ENCODE measurements at regions not wholly inside any gene's neighbourhood (a gene's known extent, or its start where the extent isn't known, plus 50 kb on each side); places are given as distances from the start of the nearest gene placed in this dataset.
A peak's percentile ranks its signal among the peaks of the same experiment; 100 is the strongest.

GRCh38 chr9:15103290-15103689 lies 193.1 kb upstream of the FREM1 start:
- H3K4me3 ChIP-seq (ENCODE audit: low read depth in 1 of 2, low read length in 2 of 2), result no peak overlapping the region
- no peak overlapping the region for H3K27ac ChIP-seq (ENCODE audit: low read length)
- no peaks in the 10 kb centered on the region for H3K79me2 ChIP-seq (ENCODE audit: insufficient read depth, low read length)
- DNase-seq, result no peak
- H3K9ac ChIP-seq (ENCODE audit: low read depth, low read length), result no peak overlapping the region
- H4K20me1 ChIP-seq (ENCODE audit: insufficient read depth, low read length), result no peaks in the 10 kb centered on the region
- no peaks in the 10 kb centered on the region for H3K36me3 ChIP-seq (ENCODE audit: insufficient read depth, low read length)
- no peak overlapping the region; the same call in 1 of the 2 replicates for H2AFZ ChIP-seq (ENCODE audit: low read depth, low read length)
- no peaks in the 10 kb centered on the region for H3K4me1 ChIP-seq (ENCODE audit: insufficient read depth, low read length)
- no peaks in the 10 kb centered on the region for H3K9me3 ChIP-seq (ENCODE audit: insufficient read depth, low read length, severe bottlenecking)
- no peak overlapping the region for H3K4me2 ChIP-seq (ENCODE audit: insufficient read depth, low read length)
- TF ChIP-seq EZH2 (IDR thresholded peaks at IDR 0.05; ENCODE audit: borderline replicate concordance, low read depth, low read length, severe bottlenecking) (no peak), CTCF (IDR thresholded peaks at IDR 0.05; ENCODE audit: borderline replicate concordance, extremely low read depth, low read length, poor library complexity, severe bottlenecking) (no peak)
- no peaks in the 10 kb centered on the region for H3K27me3 ChIP-seq (ENCODE audit: insufficient read depth, low read length, poor library complexity)
- ATAC-seq (ENCODE audit: insufficient read depth, low read depth), result peak; percentile 31; the same call in 1 of the 3 replicates

- Histone ChIP-seq H3K27me3 (ENCODE audit: insufficient read depth, low read length, poor library complexity) (no peaks in the 10 kb centered on the region), H3K4me3 (ENCODE audit: low read depth in 1 of 2, low read length in 2 of 2) (no peak overlapping the region), H3K36me3 (ENCODE audit: insufficient read depth, low read length) (no peaks in the 10 kb centered on the region), H3K27ac (ENCODE audit: low read length) (no peak overlapping the region), H3K9ac (ENCODE audit: low read depth, low read length) (no peak overlapping the region), H3K4me1 (ENCODE audit: insufficient read depth, low read length) (no peaks in the 10 kb centered on the region), H3K9me3 (ENCODE audit: insufficient read depth, low read length, severe bottlenecking) (no peaks in the 10 kb centered on the region), H3K4me2 (ENCODE audit: insufficient read depth, low read length) (no peak overlapping the region), H4K20me1 (ENCODE audit: insufficient read depth, low read length) (no peaks in the 10 kb centered on the region), H2AFZ (ENCODE audit: low read depth, low read length) (no peak overlapping the region), H3K79me2 (ENCODE audit: insufficient read depth, low read length) (no peaks in the 10 kb centered on the region)
- DNase-seq (no peak), ATAC-seq (ENCODE audit: insufficient read depth, low read depth) (no peak)
- TF ChIP-seq CTCF (IDR thresholded peaks at IDR 0.05; ENCODE audit: borderline replicate concordance, extremely low read depth, low read length, poor library complexity, severe bottlenecking) (no peak), EZH2 (IDR thresholded peaks at IDR 0.05; ENCODE audit: borderline replicate concordance, low read depth, low read length, severe bottlenecking) (no peak)
Measured at GRCh38 chr9:15101095-15101494, 190.9 kb upstream of the FREM1 start.

GRCh38 chr9:15100571-15100970 lies 190.3 kb upstream of the FREM1 start:
- Histone ChIP-seq H4K20me1 (ENCODE audit: insufficient read depth, low read length) (no peaks in the 10 kb centered on the region), H3K36me3 (ENCODE audit: insufficient read depth, low read length) (no peaks in the 10 kb centered on the region), H3K9ac (ENCODE audit: low read depth, low read length) (no peak overlapping the region), H3K4me1 (ENCODE audit: insufficient read depth, low read length) (no peaks in the 10 kb centered on the region), H2AFZ (ENCODE audit: low read depth, low read length) (no peak overlapping the region), H3K27me3 (ENCODE audit: insufficient read depth, low read length, poor library complexity) (no peaks in the 10 kb centered on the region), H3K27ac (ENCODE audit: low read length) (no peak overlapping the region), H3K79me2 (ENCODE audit: insufficient read depth, low read length) (no peaks in the 10 kb centered on the region), H3K4me3 (ENCODE audit: low read depth in 1 of 2, low read length in 2 of 2) (no peak overlapping the region), H3K4me2 (ENCODE audit: insufficient read depth, low read length) (no peak overlapping the region), H3K9me3 (ENCODE audit: insufficient read depth, low read length, severe bottlenecking) (no peaks in the 10 kb centered on the region)
- no peak for DNase-seq
- no peak for TF ChIP-seq EZH2 (IDR thresholded peaks at IDR 0.05; ENCODE audit: borderline replicate concordance, low read depth, low read length, severe bottlenecking)
- no peak for TF ChIP-seq CTCF (IDR thresholded peaks at IDR 0.05; ENCODE audit: borderline replicate concordance, extremely low read depth, low read length, poor library complexity, severe bottlenecking)
- ATAC-seq (ENCODE audit: insufficient read depth, low read depth), result no peak

GRCh38 chr9:15096972-15097371 lies 186.7 kb upstream of the FREM1 start:
- Histone ChIP-seq H3K27ac (ENCODE audit: low read length) (no peak overlapping the region), H3K4me1 (ENCODE audit: insufficient read depth, low read length) (no peaks in the 10 kb centered on the region), H3K4me2 (ENCODE audit: insufficient read depth, low read length) (no peak overlapping the region), H3K9me3 (ENCODE audit: insufficient read depth, low read length, severe bottlenecking) (no peaks in the 10 kb centered on the region), H4K20me1 (ENCODE audit: insufficient read depth, low read length) (no peaks in the 10 kb centered on the region), H3K4me3 (ENCODE audit: low read depth in 1 of 2, low read length in 2 of 2) (no peak overlapping the region), H3K36me3 (ENCODE audit: insufficient read depth, low read length) (no peaks in the 10 kb centered on the region), H3K79me2 (ENCODE audit: insufficient read depth, low read length) (no peaks in the 10 kb centered on the region), H3K9ac (ENCODE audit: low read depth, low read length) (no peak overlapping the region), H2AFZ (ENCODE audit: low read depth, low read length) (no peak overlapping the region), H3K27me3 (ENCODE audit: insufficient read depth, low read length, poor library complexity) (no peaks in the 10 kb centered on the region)
- ATAC-seq (ENCODE audit: insufficient read depth, low read depth) (no peak), DNase-seq (no peak)
- TF ChIP-seq CTCF (IDR thresholded peaks at IDR 0.05; ENCODE audit: borderline replicate concordance, extremely low read depth, low read length, poor library complexity, severe bottlenecking), result no peak
- no peak for TF ChIP-seq EZH2 (IDR thresholded peaks at IDR 0.05; ENCODE audit: borderline replicate concordance, low read depth, low read length, severe bottlenecking)
